Natural killer cell treated with Interleukin-12 subunit alpha and Interleukin-12 subunit beta and Interleukin-15 and Interleukin-18, amount 100 ng/mL, for 72 hours (primary cell): ENCODE measurements at regions not wholly inside any gene's neighbourhood (a gene's known extent, or its start where the extent isn't known, plus 50 kb on each side); places are given as distances from the start of the nearest gene placed in this dataset.

Experiments
- ATAC-seq, 2 donors: fragments of 150-1000 bp; cut with Tn5 transposase in 1 of 2; sonication (Bioruptor Pico), chemical (Tn5 transposase) in 1 of 2; 2 replicates each; pipeline ENCODE4 v1.10.0; 2021
- DNase-seq: peaks from one replicate; pipeline ENCODE4 v3.0.0; 2022; ENCODE audit warnings: low spot score
- H3K27ac Mint-ChIP-seq, 2 donors: 1 replicate in 1 of 2; 2 replicates in 1 of 2; pipeline ENCODE4 v1.8.0; 2022; ENCODE audit warnings: mixed read lengths in 2 of 2, mild to moderate bottlenecking in 1 of 2, moderate library complexity in 1 of 2
- H3K27me3 Mint-ChIP-seq, 2 donors: 1 replicate in 1 of 2; 2 replicates in 1 of 2; pipeline ENCODE4 v1.8.0; 2022; ENCODE audit warnings: mixed read lengths in 2 of 2
- H3K36me3 Mint-ChIP-seq: one replicate; pipeline ENCODE4 v1.8.0; 2022; ENCODE audit warnings: mixed read lengths
- H3K4me1 Mint-ChIP-seq, 2 donors: 1 replicate in 1 of 2; 2 replicates in 1 of 2; pipeline ENCODE4 v1.8.0; 2022; ENCODE audit warnings: low read depth in 2 of 2, mixed read lengths in 2 of 2, mild to moderate bottlenecking in 1 of 2
- H3K4me3 Mint-ChIP-seq: one replicate; pipeline ENCODE4 v1.8.0; 2022; ENCODE audit warnings: mixed read lengths
- H3K9me3 Mint-ChIP-seq: 2 replicates; pipeline ENCODE4 v1.8.0; 2022; ENCODE audit warnings: mixed read lengths

DNA sequence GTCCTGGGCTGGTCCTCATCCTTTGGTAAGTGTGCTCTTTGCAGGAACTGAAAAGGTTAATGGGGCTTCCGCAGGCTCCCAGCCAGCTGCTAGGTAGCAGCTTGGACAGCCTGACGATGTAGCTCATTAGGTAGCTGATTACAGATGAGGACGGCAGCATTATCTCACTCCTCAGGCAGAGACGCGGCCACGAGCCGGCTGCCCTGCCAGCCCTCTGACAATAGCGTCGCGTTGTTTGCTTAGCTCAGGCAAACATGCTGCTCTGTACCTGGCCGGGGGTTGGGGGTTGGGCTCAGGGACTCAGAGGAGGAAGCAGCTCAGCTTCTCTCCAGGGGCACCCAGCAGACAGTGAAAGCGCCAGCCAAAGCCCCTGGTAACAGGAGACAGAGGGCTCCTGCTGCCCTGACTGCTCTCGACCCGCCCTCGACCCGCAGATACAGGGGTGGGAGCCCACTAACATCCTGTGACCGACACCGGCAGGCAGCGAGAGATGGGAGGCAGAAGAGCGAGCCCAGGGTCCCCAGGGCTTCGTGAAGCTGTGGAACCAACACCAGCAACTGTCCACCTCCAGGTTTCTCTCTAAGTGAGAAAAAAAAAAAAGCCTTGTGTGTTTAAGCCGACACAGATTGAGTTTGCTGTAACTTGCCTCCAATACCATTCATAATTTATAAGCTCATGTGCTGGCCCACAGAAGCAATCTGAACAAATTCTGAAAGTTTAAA is 53.4 kb upstream of the DLK1 start:
- Mint-ChIP-seq H3K27ac (no peak overlapping the region), H3K36me3 (no peaks in the 10 kb centered on the region), H3K4me1 (peaks cover 0 to 6% of the 10 kb centered on the region in 2 donors), H3K4me3 (no peak overlapping the region), H3K9me3 (no peaks in the 10 kb centered on the region), H3K27me3 (peaks cover 30 to 36% of the 10 kb centered on the region in 2 donors)
- DNase-seq = no peak
- ATAC-seq = no peak

DNA sequence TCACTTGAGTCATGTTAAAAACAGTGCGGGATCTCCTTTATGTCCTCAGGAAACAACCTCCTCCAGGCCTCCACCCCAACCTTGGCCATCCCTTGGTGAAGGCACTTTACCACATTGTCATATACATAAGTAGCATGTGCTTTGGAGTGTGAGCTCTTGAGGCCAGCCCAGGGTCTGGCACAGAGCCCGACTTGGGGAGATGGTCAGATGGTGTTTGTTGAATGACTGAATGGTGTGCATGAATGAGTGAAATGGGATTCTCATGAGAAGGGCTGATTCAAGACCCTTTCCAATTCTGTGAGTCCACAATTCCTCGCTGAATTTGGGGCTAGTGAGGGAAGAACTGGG is 52.9 kb upstream of the DLK1 start:
- Mint-ChIP-seq H3K27me3 (peaks cover 30 to 36% of the 10 kb centered on the region in 2 donors), H3K36me3 (no peaks in the 10 kb centered on the region), H3K4me3 (no peak overlapping the region), H3K4me1 (peaks cover 0 to 6% of the 10 kb centered on the region in 2 donors), H3K27ac (no peak overlapping the region), H3K9me3 (no peaks in the 10 kb centered on the region)
- ATAC-seq (no peak), DNase-seq (no peak)

DNA sequence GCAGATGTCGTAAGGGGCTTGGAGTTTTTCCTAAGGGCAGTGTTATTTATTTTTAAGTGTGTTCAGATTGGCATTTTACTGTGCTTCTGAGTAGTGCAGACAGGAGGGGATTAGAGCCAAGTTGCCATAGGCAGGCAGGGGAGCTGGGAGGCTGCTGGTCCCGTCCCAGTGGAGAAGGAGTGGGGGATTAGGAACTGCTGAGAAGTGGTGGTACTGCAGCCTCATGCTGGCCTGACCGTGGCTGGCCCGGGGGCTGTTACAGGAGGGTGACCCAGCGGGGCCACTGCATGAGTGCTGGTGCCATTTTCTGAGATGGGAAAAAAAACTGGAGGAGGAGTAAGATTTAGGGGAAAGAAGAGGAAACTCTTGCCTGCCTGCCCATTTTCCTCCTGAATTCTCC is 52.3 kb upstream of the DLK1 start:
- DNase-seq = no peak
- Mint-ChIP-seq H3K36me3 (no peaks in the 10 kb centered on the region), H3K9me3 (no peaks in the 10 kb centered on the region), H3K4me1 (peaks cover 0 to 6% of the 10 kb centered on the region in 2 donors), H3K27me3 (peaks cover 30 to 36% of the 10 kb centered on the region in 2 donors), H3K27ac (no peak overlapping the region), H3K4me3 (no peak overlapping the region)
- ATAC-seq = no peak

DNA sequence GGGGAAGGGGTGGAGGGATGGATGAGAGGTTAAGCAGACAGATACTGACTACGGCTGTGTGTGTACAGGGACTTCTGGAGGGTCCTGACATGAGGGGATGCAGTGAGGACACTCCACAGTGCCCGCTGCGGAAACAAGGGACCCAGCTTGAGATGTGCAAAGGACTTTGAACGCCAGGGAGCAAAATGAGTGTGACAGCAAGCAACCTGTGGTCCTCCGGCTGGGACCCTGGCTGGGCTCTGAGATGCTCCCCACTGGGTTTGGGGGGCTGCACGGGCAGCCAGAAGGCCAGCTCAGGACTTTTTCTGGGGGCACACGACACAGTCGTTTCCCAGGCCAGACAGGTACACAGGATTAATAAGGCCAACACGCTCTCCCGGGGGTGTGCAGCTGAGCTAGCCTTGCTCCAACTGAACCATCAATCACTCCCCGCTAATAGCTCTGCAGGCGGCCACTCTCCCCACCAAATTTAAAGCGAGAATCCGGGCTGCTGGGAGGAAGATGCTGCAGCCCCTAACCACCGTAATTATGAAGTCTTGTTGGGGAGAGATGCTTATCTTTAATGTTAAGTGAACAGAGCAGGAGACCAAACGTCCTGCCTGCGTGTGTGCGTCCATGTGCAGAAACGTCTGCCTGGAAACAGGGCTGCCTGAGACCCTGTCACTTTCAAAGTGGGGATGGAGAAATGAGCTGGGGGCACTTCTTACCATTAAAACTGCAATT is 51.6 kb upstream of the DLK1 start:
- H3K36me3 Mint-ChIP-seq = no peaks in the 10 kb centered on the region
- H3K4me1 Mint-ChIP-seq = peaks cover 0 to 6% of the 10 kb centered on the region in 2 donors
- H3K27ac Mint-ChIP-seq = no peak overlapping the region
- no peak overlapping the region for H3K4me3 Mint-ChIP-seq
- no peaks in the 10 kb centered on the region for H3K9me3 Mint-ChIP-seq
- DNase-seq (no peak), ATAC-seq (no peak)
- peaks cover 26 to 36% of the 10 kb centered on the region in 2 donors for H3K27me3 Mint-ChIP-seq

DNA sequence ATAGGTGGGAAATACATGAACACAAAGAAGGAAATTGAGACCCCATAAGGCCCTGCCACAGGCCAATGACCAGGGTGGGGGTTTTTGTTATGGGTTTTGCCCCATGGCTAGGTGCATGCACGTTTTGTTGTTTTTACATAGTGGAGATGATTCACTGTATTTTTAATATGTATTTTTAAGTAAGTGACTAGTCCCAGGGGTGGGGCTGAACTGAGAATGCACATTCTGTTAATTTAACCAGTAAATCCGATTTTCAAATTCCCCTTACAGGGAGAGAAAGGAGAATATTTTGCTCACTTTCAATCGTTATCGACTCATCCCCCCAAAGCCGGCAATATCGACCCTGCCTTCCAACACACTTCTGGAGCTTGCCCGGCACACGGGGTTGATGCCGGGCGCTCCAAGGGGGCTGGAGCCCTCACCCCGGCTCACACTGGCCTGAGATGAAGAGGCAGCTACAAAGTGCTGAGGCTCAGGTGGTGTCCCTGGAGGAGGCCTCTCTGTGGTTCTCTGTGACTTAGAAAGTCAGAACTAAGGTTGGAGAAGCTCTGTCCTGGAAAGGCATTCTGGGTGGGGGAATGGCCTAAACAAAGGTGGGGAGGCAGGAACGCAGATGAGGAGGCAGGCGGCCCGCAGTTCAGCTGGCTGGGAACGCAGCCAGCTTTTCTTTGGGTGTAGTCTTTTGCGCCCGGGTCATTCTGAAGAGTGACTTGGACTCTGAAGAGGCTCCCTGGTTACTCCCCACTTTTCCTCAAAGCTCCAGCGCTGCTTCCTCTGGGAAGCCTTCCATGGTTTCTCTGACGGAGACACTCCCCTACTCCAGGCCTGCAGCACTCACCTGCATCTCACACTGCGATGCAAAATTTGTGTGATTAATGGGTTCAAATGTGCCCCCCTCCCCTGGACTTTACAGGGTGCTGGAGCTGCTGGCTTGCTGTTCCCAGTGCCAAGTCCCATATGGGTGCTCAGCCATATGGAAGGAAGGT is 50.7 kb upstream of the DLK1 start:
- peaks cover 26 to 32% of the 10 kb centered on the region in 2 donors for H3K27me3 Mint-ChIP-seq
- H3K9me3 Mint-ChIP-seq = no peaks in the 10 kb centered on the region

More for the DNA sequence above, 50.7 kb upstream of the DLK1 start:
- H3K4me3 Mint-ChIP-seq = no peak overlapping the region
- H3K27ac Mint-ChIP-seq = no peak overlapping the region
- DNase-seq (no peak), ATAC-seq (no peak)
- H3K4me1 Mint-ChIP-seq = peaks cover 0 to 6% of the 10 kb centered on the region in 2 donors
- no peaks in the 10 kb centered on the region for H3K36me3 Mint-ChIP-seq
